ENCODE measurements at regions not wholly inside any gene's neighbourhood (a gene's known extent, or its start where the extent isn't known, plus 50 kb on each side); places are given as distances from the start of the nearest gene placed in this dataset.

GRCh38 chr15:36506733-36507356, 72.6 kb upstream of the CDIN1 start (continued):
- TF ChIP-seq AHDC1 (CRISPR knock-in tag; IDR thresholded peaks at IDR 0.05; ENCODE audit: borderline replicate concordance), result peak; percentile 99
- no peak for TF ChIP-seq KDM5A (IDR thresholded peaks at IDR 0.05; ENCODE audit: borderline replicate concordance, low read length)
- TF ChIP-seq ZNF263 (CRISPR knock-in tag; IDR thresholded peaks at IDR 0.05), result no peak
- peak; percentile 56 for TF ChIP-seq MAFF (IDR thresholded peaks at IDR 0.05; ENCODE audit: low read depth, low read length)
- no peak for TF ChIP-seq ZNF784 (CRISPR knock-in tag; IDR thresholded peaks at IDR 0.05; ENCODE audit: borderline replicate concordance)
- no peak for TF ChIP-seq NFKB2 (CRISPR knock-in tag; IDR thresholded peaks at IDR 0.05; ENCODE audit: borderline replicate concordance)
- no peak for TF ChIP-seq E2F1 (CRISPR knock-in tag; IDR thresholded peaks at IDR 0.05)
- TF ChIP-seq IRF2 (CRISPR knock-in tag; IDR thresholded peaks at IDR 0.05), result peak; percentile 72; the same call in 1 of the 2 replicates
- no peak for TF ChIP-seq TERF1 (CRISPR knock-in tag; IDR thresholded peaks at IDR 0.05)
- TF ChIP-seq ZNF383 (CRISPR knock-in tag; IDR thresholded peaks at IDR 0.05; ENCODE audit: borderline replicate concordance), result no peak
- TF ChIP-seq MBNL3 (CRISPR knock-in tag; conservative IDR thresholded peaks at IDR 0.05), result no peak
- no peak for TF ChIP-seq FIP1L1 (IDR thresholded peaks at IDR 0.05; ENCODE audit: borderline replicate concordance, insufficient read depth, low read depth, low read length)
- peak in 1 of 2 experiments; percentile 30; a peak in 1 of 4 replicates for TF ChIP-seq HMGXB4 (CRISPR knock-in tag; IDR thresholded peaks at IDR 0.05; ENCODE audit: borderline replicate concordance in 1 of 2, low read depth in 1 of 2)
- TF ChIP-seq RXRB (CRISPR knock-in tag; IDR thresholded peaks at IDR 0.05; ENCODE audit: borderline replicate concordance), result peak; percentile 90
- peak; percentile 92 for TF ChIP-seq CREM (IDR thresholded peaks at IDR 0.05)
- TF ChIP-seq CREM (CRISPR knock-in tag; IDR thresholded peaks at IDR 0.05), result no peak
- TF ChIP-seq HMG20B (CRISPR knock-in tag; conservative IDR thresholded peaks at IDR 0.05), result peak; percentile 99
- TF ChIP-seq RELA (CRISPR knock-in tag; IDR thresholded peaks at IDR 0.05), result no peak
- no peak for TF ChIP-seq YY1 (IDR thresholded peaks at IDR 0.05; ENCODE audit: insufficient read depth, insufficient replicate concordance, low read depth, low read length)

Measured in HepG2 (cell line).